GM04504 (cell line): ENCODE measurements at regions not wholly inside any gene's neighbourhood (a gene's known extent, or its start where the extent isn't known, plus 50 kb on each side); places are given as distances from the start of the nearest gene placed in this dataset.
A peak's percentile ranks its signal among the peaks of the same experiment; 100 is the strongest.

Experiments used
- DNase-seq: peaks from one replicate; pipeline ENCODE4 v3.0.0-alpha.2; 2012; ENCODE audit warnings: low read depth

- DNase-seq = no peak
Observed at GRCh38 chr2:164090533-164090932, 354.7 kb upstream of the FIGN start.

- no peak for DNase-seq
Observed at GRCh38 chr2:164084066-164084465, 348.3 kb upstream of the FIGN start.

- no peak for DNase-seq
Observed at GRCh38 chr2:164080486-164080885, 344.7 kb upstream of the FIGN start.

GRCh38 chr2:164079258-164079657, 343.4 kb upstream of the FIGN start:
- no peak for DNase-seq

GRCh38 chr2:164078421-164078820, 342.6 kb upstream of the FIGN start:
- no peak for DNase-seq

GRCh38 chr2:164073101-164074074, 337.6 kb upstream of the FIGN start:
- DNase-seq = peak; percentile 23

- no peak for DNase-seq
Observed at GRCh38 chr2:164069540-164069939, 333.7 kb upstream of the FIGN start.

GRCh38 chr2:164068063-164068462, 332.3 kb upstream of the FIGN start:
- no peak for DNase-seq

GRCh38 chr2:164066095-164066494, 330.3 kb upstream of the FIGN start:
- DNase-seq = no peak

GRCh38 chr2:164065038-164065437, 329.2 kb upstream of the FIGN start:
- DNase-seq = no peak

- no peak for DNase-seq
Observed at GRCh38 chr2:164061129-164061746, 325.4 kb upstream of the FIGN start.

GRCh38 chr2:164060031-164060430, 324.2 kb upstream of the FIGN start:
- no peak for DNase-seq

GRCh38 chr2:164055623-164056022, 319.8 kb upstream of the FIGN start:
- no peak for DNase-seq

- DNase-seq = no peak
Observed at GRCh38 chr2:164054651-164055050, 318.8 kb upstream of the FIGN start.

- no peak for DNase-seq
Observed at GRCh38 chr2:164053021-164053420, 317.2 kb upstream of the FIGN start.

- DNase-seq = no peak
Observed at GRCh38 chr2:164052006-164052405, 316.2 kb upstream of the FIGN start.

GRCh38 chr2:164048729-164049128, 312.9 kb upstream of the FIGN start:
- no peak for DNase-seq

GRCh38 chr2:164046040-164046439, 310.2 kb upstream of the FIGN start:
- no peak for DNase-seq

GRCh38 chr2:164044622-164045021, 308.8 kb upstream of the FIGN start:
- DNase-seq = no peak

- DNase-seq = no peak
Observed at GRCh38 chr2:164039270-164039669, 303.5 kb upstream of the FIGN start.

GRCh38 chr2:164032995-164033394, 297.2 kb upstream of the FIGN start:
- no peak for DNase-seq

- DNase-seq = no peak
Observed at GRCh38 chr2:164030623-164031022, 294.8 kb upstream of the FIGN start.

GRCh38 chr2:164028814-164029534, 293.2 kb upstream of the FIGN start:
- peak; percentile 10 for DNase-seq
